GM12878 (cell line): ENCODE measurements at regions not wholly inside any gene's neighbourhood (a gene's known extent, or its start where the extent isn't known, plus 50 kb on each side); places are given as distances from the start of the nearest gene placed in this dataset.

Experiments
- ATAC-seq: fragments of 200-7000 bp; cut with Tn5 transposase; 3 replicates; pipeline ENCODE4 v1.9.1; 2020; ENCODE audit warnings: mild to moderate bottlenecking, moderate library complexity
- BruUV-seq: library from RNA; stranded (reverse); fragments of 400-500 nt; replicated peaks from 2 replicates; lab custom pipeline; 2021; lab: Mats Ljungman, UMichigan
- CTCF ChIA-PET: fragments of 300-600 bp; sonication (Branson Sonifier 250); formaldehyde crosslinking; extraction: SDS; loops from one replicate; lab custom pipeline; 2021; ENCODE audit warnings: inconsistent platforms; lab: Yijun Ruan, JAX
- POLR2A ChIA-PET: fragments of 350-600 bp; formaldehyde crosslinking; extraction: SDS; loops from one replicate; lab custom pipeline; 2021; ENCODE audit warnings: inconsistent platforms; lab: Charles Lee
- RAD21 ChIA-PET: fragments of 300-600 bp; sonication (Branson Sonifier 250); formaldehyde crosslinking; loops from one replicate; lab custom pipeline; 2023; ENCODE audit warnings: antibody characterized with exemption; ENCODE audit not compliant: unreplicated experiment; lab: Charles Lee
- SMC1A ChIA-PET: fragments of 300-600 bp; sonication (Branson Sonifier 250); formaldehyde crosslinking; loops from one replicate; lab custom pipeline; 2023; ENCODE audit not compliant: unreplicated experiment, uncharacterized antibody; lab: Charles Lee
- DNase-seq: peaks from one replicate; pipeline ENCODE4 v3.0.0-alpha.2; 2011; ENCODE audit warnings: low read depth, low spot score
- FAIRE-seq: peaks from 3 replicates; lab custom pipeline; 2011; peaks lifted over from hg19 to GRCh38; lab: Jason Lieb, UNC
- H2AFZ ChIP-seq: 2 replicates; pipeline ENCODE4 v1.6.0; 2011; ENCODE audit warnings: low read depth, low read length, control low read depth; ENCODE audit not compliant: control insufficient read depth
- H3K27ac ChIP-seq: 2 replicates; pipeline ENCODE4 v1.5.1; 2011; ENCODE audit warnings: control low read depth; ENCODE audit not compliant: control insufficient read depth, insufficient read depth
- H3K27me3 ChIP-seq, 2 experiments: replicated peaks in 1 of 2; 2 replicates each; pipeline versions ENCODE4 v1.6.0 to v1.6.1; 2011; ENCODE audit warnings: low read length in 1 of 2; ENCODE audit not compliant: control insufficient read depth in 2 of 2, insufficient read depth in 2 of 2
- H3K36me3 ChIP-seq, 2 experiments: 2 replicates each; pipeline ENCODE4 v1.5.1; 2011; ENCODE audit warnings: low read length in 1 of 2; ENCODE audit not compliant: control insufficient read depth in 2 of 2, insufficient read depth in 2 of 2
- H3K4me1 ChIP-seq: 2 replicates; pipeline ENCODE4 v1.6.1; 2011; ENCODE audit warnings: mild to moderate bottlenecking, low read length, moderate library complexity, mixed read lengths; ENCODE audit not compliant: control insufficient read depth, insufficient read depth
- H3K4me2 ChIP-seq: 2 replicates; pipeline ENCODE4 v1.6.0; 2011; ENCODE audit warnings: control low read depth; ENCODE audit not compliant: control insufficient read depth, insufficient read depth
- H3K4me3 ChIP-seq: fragments of 200-600 bp; sonication (generic); 2 replicates; pipeline ENCODE4 v1.5.1; 2016
- H3K79me2 ChIP-seq: 2 replicates; pipeline ENCODE4 v1.6.0; 2011; ENCODE audit warnings: low read length; ENCODE audit not compliant: control insufficient read depth, insufficient read depth
- H3K9ac ChIP-seq: 2 replicates; pipeline ENCODE4 v1.8.0; 2011; ENCODE audit warnings: low read length, control low read depth, mixed read lengths; ENCODE audit not compliant: control insufficient read depth, insufficient read depth
- H3K9me3 ChIP-seq: replicated peaks from 3 replicates; pipeline ENCODE4 v1.5.1; 2011; ENCODE audit warnings: mild to moderate bottlenecking, low read length; ENCODE audit not compliant: control insufficient read depth, insufficient read depth
- H4K20me1 ChIP-seq: 2 replicates; pipeline ENCODE4 v1.6.0; 2011; ENCODE audit not compliant: control insufficient read depth, insufficient read depth
- CREB1 ChIP-seq: IDR thresholded peaks from 2 replicates; pipeline ENCODE4 v1.6.1; 2012; ENCODE audit warnings: low read depth, mild to moderate bottlenecking, inconsistent platforms
- FOXK2 ChIP-seq: fragments of 450-650 bp; IDR thresholded peaks from 2 replicates; pipeline ENCODE4 v1.6.1; 2017; ENCODE audit warnings: mild to moderate bottlenecking, moderate library complexity
- IKZF2 ChIP-seq, 2 experiments: fragments of 450-650 bp; IDR thresholded peaks; 2 replicates each; pipeline ENCODE4 v1.6.1; 2017; ENCODE audit warnings: mild to moderate bottlenecking in 2 of 2, moderate library complexity in 2 of 2
- JUNB ChIP-seq: IDR thresholded peaks from 2 replicates; pipeline ENCODE4 v1.6.1; 2016; ENCODE audit warnings: antibody characterized with exemption, mild to moderate bottlenecking
- MXI1 ChIP-seq: fragments of 150-350 bp; IDR thresholded peaks from 2 replicates; pipeline ENCODE4 v1.6.1; 2011; ENCODE audit warnings: low read depth, mild to moderate bottlenecking, inconsistent platforms, low read length, improper control_type of control experiment
- NFIC ChIP-seq: IDR thresholded peaks from 2 replicates; pipeline ENCODE4 v1.6.1; 2012; ENCODE audit warnings: low read depth, mild to moderate bottlenecking, inconsistent platforms, low read length, moderate library complexity
- PAX5 ChIP-seq: IDR thresholded peaks from 2 replicates; pipeline ENCODE4 v1.6.1; 2011; ENCODE audit warnings: low read depth, low read length, borderline replicate concordance
- PML ChIP-seq: IDR thresholded peaks from 2 replicates; pipeline ENCODE4 v1.6.1; 2012; ENCODE audit warnings: low read length, inconsistent platforms
- RB1 ChIP-seq: fragments of 450-650 bp; formaldehyde crosslinking; IDR thresholded peaks from 2 replicates; pipeline ENCODE4 v1.6.1; 2017; ENCODE audit warnings: mild to moderate bottlenecking, borderline replicate concordance
- RCOR1 ChIP-seq: conservative IDR thresholded peaks from 2 replicates; pipeline ENCODE4 v1.6.1; 2012; ENCODE audit warnings: low read depth, low read length, improper control_type of control experiment
- SIN3A ChIP-seq: IDR thresholded peaks from 2 replicates; pipeline ENCODE4 v1.6.1; 2012; ENCODE audit warnings: low read depth, low read length, improper control_type of control experiment
- TBL1XR1 ChIP-seq: IDR thresholded peaks from 2 replicates; pipeline ENCODE4 v1.6.1; 2012; ENCODE audit warnings: low read depth, low read length, improper control_type of control experiment
- TCF12 ChIP-seq: IDR thresholded peaks from 2 replicates; pipeline ENCODE4 v1.6.1; 2011; ENCODE audit warnings: low read depth, mild to moderate bottlenecking, low read length
- WRNIP1 ChIP-seq: IDR thresholded peaks from 2 replicates; pipeline ENCODE4 v1.6.1; 2011; ENCODE audit warnings: low read depth, low read length, improper control_type of control experiment, borderline replicate concordance
- YBX1 ChIP-seq: fragments of 450-650 bp; IDR thresholded peaks from 2 replicates; pipeline ENCODE4 v1.6.1; 2016; ENCODE audit warnings: antibody characterized with exemption
- WGBS: methylation state at CpG from one replicate; pipeline ENCODE4 v1.1.6; 2016; ENCODE audit warnings: low lambda C conversion rate; ENCODE audit not compliant: insufficient replicate concordance, insufficient coverage; ENCODE audit errors: missing lambda C conversion rate; 5-methylcytosine and 5-hydroxymethylcytosine counted together
- in situ Hi-C: fragments of 300-500 bp; cut with MboI; formaldehyde crosslinking; loops from 9 replicates; pipeline ENCODE4 v1.14.3; 2018; ENCODE audit warnings: mixed read lengths
- intact Hi-C: fragments of 100-400 bp; cut with micrococcal nuclease; formaldehyde crosslinking; loops from one replicate; pipeline ENCODE4 v1.14.2; 2022; ENCODE audit not compliant: unreplicated experiment

DNA sequence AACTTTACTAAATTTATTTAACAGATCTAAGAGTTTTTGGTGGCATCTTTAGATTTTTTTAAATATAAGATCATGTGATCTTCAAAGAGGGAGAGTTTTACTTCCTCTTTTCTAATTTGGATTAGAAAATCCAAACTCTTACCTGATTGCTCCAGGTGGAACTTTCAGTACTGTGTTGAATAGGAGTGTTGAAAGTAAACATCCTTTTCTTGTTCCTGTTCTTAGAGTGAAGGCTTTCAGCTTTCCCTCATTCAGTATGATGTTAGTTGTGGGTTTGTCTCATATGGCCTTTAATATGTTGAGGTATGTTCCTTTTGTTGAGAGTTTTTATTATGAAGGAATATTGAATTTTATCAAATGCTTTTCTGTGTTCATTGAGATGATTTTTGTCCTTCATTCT, 650.0 kb upstream of the SGCD start:
- ChIA-PET RAD21 (no interaction called here), CTCF (no interaction called here), POLR2A (no interaction called here), SMC1A (no interaction called here)
- Histone ChIP-seq H4K20me1 (no peaks in the 10 kb centered on the region), H3K4me3 (no peak overlapping the region), H3K4me1 (no peaks in the 10 kb centered on the region), H3K9ac (no peak overlapping the region), H3K27me3 (no peaks in the 10 kb centered on the region), H3K4me2 (no peak overlapping the region), H3K9me3 (no peaks in the 10 kb centered on the region; the same call in 2 of the 3 replicates), H2AFZ (no peak overlapping the region), H3K27ac (no peak overlapping the region), H3K79me2 (no peaks in the 10 kb centered on the region), H3K36me3 (no peaks in the 10 kb centered on the region)
- ATAC-seq (no peak), FAIRE-seq (no peak), DNase-seq (no peak)
- no TSS peak for BruUV-seq
- intact Hi-C loops = no loop called here
- in situ Hi-C loops = no loop called here
- TF ChIP-seq SIN3A (no peak), NFIC (peak; percentile 46; the same call in 1 of the 2 replicates), JUNB (0 out of 2 replicates have a peak, but pooled peaks have one; percentile 18)

DNA sequence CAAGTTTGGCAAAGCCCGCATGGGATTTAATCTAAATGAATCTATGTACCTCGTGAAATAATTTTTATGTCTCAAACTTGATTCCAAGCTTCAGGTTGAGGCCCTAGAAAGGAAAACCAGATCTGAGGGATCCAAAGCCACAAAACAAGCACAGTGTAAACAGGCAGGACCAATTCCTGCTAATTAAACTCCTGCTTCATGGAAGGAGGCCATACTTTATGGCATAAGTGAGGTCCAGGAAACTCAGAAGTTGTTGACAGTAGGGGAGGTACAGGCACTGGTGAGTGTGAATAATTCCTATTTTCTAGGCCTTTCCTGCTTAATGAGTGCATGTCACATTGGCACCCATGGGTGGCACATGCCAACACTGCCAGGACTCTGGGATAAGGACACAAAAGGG, 648.6 kb upstream of the SGCD start:
- TF ChIP-seq RB1 = no peak
- no peak for TF ChIP-seq CREB1
- TF ChIP-seq TCF12 = no peak
- no peak for TF ChIP-seq YBX1
- TF ChIP-seq IKZF2 (IDR thresholded peaks at IDR 0.05) = no peak
- no peak for TF ChIP-seq FOXK2
- no peak for TF ChIP-seq RCOR1
- no peak for TF ChIP-seq WRNIP1
- no peak for TF ChIP-seq TBL1XR1
- TF ChIP-seq MXI1 = no peak
- TF ChIP-seq PML = no peak
- no peak for TF ChIP-seq PAX5
- DNase-seq (no peak), FAIRE-seq (no peak), ATAC-seq (no peak)
- Histone ChIP-seq H3K9ac (no peak overlapping the region), H3K27ac (no peak overlapping the region), H3K27me3 (no peaks in the 10 kb centered on the region), H3K4me1 (no peaks in the 10 kb centered on the region), H2AFZ (no peak overlapping the region), H3K36me3 (no peaks in the 10 kb centered on the region), H3K9me3 (no peaks in the 10 kb centered on the region; the same call in 2 of the 3 replicates), H4K20me1 (no peaks in the 10 kb centered on the region), H3K4me3 (no peak overlapping the region), H3K79me2 (no peaks in the 10 kb centered on the region), H3K4me2 (no peak overlapping the region)
- intact Hi-C loops = no loop called here
- BruUV-seq = no TSS peak
- ChIA-PET SMC1A (no interaction called here), CTCF (no interaction called here), RAD21 (no interaction called here), POLR2A (no interaction called here)
- in situ Hi-C loops = no loop called here
- WGBS = 67% methylated on average over 2 of the region's 2 CpGs
